ENCODE measurements at regions not wholly inside any gene's neighbourhood (a gene's known extent, or its start where the extent isn't known, plus 50 kb on each side); places are given as distances from the start of the nearest gene placed in this dataset.

DNA sequence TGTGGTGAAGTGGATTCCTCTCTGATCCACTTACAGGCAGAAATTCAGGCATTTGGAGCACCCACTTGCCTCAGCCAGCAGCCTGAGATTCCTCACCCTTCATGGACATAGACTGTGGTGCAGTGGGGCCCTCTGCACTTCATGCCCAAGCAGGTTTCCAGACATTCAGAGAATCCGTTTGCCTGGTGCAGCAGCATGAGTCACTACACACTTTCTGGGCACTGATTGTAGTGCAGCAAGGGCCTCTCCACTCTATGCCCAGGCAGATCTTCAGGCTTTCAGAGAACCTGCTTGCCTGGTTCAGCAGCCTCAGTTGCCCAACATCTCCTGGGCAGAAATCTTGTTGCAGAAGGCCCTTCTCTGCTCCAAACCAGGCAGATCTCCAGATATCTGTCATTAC is 920.9 kb downstream of the SLITRK5 start:
- Mint-ChIP-seq H3K27ac (no peak overlapping the region), H3K4me3 (no peak overlapping the region), H3K27me3 (ENCODE audit: low read depth, poor library complexity) (no peaks in the 10 kb centered on the region), H3K4me1 (no peaks in the 10 kb centered on the region), H3K9me3 (peaks cover 17% of the 10 kb centered on the region), H3K36me3 (ENCODE audit: low read depth) (no peaks in the 10 kb centered on the region)
- DNase-seq = no peak
- TF ChIP-seq, protein P1, sequence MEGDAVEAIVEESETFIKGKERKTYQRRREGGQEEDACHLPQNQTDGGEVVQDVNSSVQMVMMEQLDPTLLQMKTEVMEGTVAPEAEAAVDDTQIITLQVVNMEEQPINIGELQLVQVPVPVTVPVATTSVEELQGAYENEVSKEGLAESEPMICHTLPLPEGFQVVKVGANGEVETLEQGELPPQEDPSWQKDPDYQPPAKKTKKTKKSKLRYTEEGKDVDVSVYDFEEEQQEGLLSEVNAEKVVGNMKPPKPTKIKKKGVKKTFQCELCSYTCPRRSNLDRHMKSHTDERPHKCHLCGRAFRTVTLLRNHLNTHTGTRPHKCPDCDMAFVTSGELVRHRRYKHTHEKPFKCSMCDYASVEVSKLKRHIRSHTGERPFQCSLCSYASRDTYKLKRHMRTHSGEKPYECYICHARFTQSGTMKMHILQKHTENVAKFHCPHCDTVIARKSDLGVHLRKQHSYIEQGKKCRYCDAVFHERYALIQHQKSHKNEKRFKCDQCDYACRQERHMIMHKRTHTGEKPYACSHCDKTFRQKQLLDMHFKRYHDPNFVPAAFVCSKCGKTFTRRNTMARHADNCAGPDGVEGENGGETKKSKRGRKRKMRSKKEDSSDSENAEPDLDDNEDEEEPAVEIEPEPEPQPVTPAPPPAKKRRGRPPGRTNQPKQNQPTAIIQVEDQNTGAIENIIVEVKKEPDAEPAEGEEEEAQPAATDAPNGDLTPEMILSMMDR (IDR thresholded peaks at IDR 0.05) = no peak

DNA sequence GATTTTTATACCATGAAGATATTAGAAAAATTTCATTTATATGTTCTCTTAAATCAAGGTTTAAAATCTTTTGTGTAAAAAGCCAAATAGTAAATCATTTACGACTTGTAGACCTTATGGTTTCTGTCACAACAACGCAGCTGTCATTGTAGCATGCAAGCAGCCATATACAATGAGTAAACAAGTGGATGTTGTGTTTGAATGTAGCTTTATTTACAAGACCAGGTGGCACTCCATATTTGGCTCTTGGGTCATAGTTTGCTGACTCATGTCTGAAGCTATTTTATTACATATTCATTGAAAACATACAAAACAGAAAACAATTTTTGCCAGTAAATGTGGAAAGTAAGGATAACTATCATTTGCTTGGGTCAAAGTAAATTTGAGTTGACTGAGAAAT is 930.8 kb downstream of the SLITRK5 start:
- TF ChIP-seq, protein P1 (IDR thresholded peaks at IDR 0.05) = no peak
- no peaks in the 10 kb centered on the region for H3K36me3 Mint-ChIP-seq (ENCODE audit: low read depth)
- no peak overlapping the region for H3K4me3 Mint-ChIP-seq
- H3K27me3 Mint-ChIP-seq (ENCODE audit: low read depth, poor library complexity) = peaks cover 4% of the 10 kb centered on the region
- DNase-seq = no peak
- H3K27ac Mint-ChIP-seq = no peak overlapping the region
- no peaks in the 10 kb centered on the region for H3K9me3 Mint-ChIP-seq
- H3K4me1 Mint-ChIP-seq = no peaks in the 10 kb centered on the region

DNA sequence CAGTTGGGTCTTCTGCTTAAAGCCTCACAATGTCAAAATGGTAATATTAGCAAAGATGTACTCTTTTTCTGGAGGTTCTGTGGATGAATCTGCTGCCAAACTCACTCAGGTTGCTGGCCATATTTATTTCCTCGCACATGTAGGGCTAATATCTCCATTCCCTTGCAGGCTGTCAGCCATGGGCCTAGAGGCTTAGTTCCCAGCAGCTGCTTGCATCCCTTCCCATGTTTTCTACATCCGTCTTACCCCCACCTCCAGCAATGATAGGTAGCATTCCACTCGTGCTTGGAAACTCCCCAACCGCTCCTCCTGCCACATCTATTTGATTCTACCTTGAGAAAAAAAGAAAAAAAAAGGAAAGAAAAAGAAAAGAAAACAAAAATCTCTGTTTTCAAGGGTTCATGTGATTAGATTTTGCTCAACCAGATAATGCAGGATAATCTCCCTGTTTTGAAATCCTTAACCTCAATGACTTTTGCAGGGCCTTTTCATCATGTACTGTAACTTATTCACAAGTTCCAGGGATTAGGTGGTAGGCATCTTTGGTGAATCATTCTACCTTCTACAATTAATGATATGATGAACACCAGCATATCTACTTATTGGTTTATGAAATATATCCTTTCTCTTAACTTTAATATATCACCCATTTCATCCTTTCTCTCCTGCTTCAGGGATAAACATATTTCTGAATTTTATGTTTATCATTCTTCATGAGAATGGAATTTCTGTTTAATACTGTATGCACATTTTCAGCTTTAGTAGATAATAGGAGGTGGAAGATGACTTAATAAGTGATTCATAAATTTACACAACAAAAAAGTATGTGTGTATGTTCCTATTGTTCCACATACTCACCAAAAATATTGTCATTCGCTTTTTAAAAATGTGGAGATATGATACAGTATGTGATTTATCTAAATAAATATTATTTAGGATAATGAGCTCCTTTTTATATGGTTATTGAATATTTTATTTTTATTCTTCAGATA is 931.9 kb downstream of the SLITRK5 start:
- Mint-ChIP-seq H3K36me3 (ENCODE audit: low read depth) (no peaks in the 10 kb centered on the region), H3K27me3 (ENCODE audit: low read depth, poor library complexity) (peaks cover 4% of the 10 kb centered on the region), H3K27ac (no peak overlapping the region), H3K9me3 (no peaks in the 10 kb centered on the region), H3K4me1 (no peaks in the 10 kb centered on the region), H3K4me3 (no peak overlapping the region)
- TF ChIP-seq, protein P1 (IDR thresholded peaks at IDR 0.05) = no peak
- no peak for DNase-seq

DNA sequence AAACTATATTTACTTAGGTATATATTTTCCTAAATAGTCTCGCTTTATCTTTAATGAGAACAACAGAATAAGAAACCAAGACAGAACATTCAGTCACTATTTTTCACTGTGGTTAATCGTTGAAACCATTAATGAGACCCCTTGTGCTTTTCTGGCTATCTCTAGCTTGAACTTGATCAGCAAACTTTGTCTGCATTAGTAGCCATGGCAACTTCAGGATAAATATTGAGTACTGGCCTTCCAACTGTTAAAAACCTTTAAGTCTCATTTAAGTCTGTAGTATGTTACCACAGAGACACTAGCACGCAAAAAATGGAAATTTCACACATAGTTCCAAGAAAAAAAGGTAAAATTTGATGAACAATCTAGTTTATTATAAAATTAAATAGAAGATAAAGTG is 946.0 kb downstream of the SLITRK5 start:
- H3K27ac Mint-ChIP-seq = no peak overlapping the region
- no peak overlapping the region for H3K4me3 Mint-ChIP-seq
- H3K4me1 Mint-ChIP-seq = no peaks in the 10 kb centered on the region
- no peak for DNase-seq
- no peaks in the 10 kb centered on the region for H3K27me3 Mint-ChIP-seq (ENCODE audit: low read depth, poor library complexity)
- no peaks in the 10 kb centered on the region for H3K9me3 Mint-ChIP-seq
- TF ChIP-seq, protein P1 (IDR thresholded peaks at IDR 0.05) = no peak
- no peaks in the 10 kb centered on the region for H3K36me3 Mint-ChIP-seq (ENCODE audit: low read depth)

DNA sequence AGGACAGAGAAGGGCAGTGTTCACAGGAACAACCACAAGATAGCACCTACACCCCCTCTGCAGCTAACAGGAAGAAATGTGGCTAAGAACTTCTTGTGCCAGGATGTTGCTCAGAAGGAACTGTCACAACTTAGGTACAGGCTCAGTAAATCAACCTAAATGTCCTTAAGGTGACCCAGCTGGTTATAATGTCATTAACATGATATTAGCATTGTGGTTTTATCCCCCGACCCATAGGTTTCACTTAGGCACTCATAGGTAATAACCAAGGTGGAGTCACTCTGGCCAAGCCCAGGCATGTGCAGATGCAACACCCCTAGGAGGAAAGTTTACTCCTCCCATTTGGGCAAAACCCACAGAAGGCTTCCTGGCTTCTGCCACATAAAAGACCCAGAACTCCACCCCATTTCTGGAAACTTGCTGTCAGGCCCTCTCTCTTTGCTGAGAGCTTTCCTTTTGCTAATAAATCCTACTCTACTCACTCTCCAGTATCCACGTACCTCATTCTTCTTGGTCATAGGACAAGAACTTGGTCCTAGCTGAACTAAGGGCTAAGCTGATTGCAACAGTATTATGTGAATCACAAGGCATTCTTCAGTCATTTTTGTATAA is 951.3 kb downstream of the SLITRK5 start:
- H3K4me3 Mint-ChIP-seq = no peak overlapping the region
- no peak overlapping the region for H3K27ac Mint-ChIP-seq
- no peak for DNase-seq
- H3K36me3 Mint-ChIP-seq (ENCODE audit: low read depth) = no peaks in the 10 kb centered on the region
- H3K27me3 Mint-ChIP-seq (ENCODE audit: low read depth, poor library complexity) = no peaks in the 10 kb centered on the region
- H3K9me3 Mint-ChIP-seq = no peaks in the 10 kb centered on the region
- no peaks in the 10 kb centered on the region for H3K4me1 Mint-ChIP-seq
- TF ChIP-seq, protein P1 (IDR thresholded peaks at IDR 0.05) = no peak
